Stomach (tissue), 8 donors: ENCODE measurements at regions not wholly inside any gene's neighbourhood (a gene's known extent, or its start where the extent isn't known, plus 50 kb on each side); places are given as distances from the start of the nearest gene placed in this dataset.

Experiments
- DNase-seq, 2 donors: peaks; one replicate each; pipeline versions ENCODE4 v3.0.0 to v3.0.0-alpha.2; 2013 to 2019
- H3K27ac ChIP-seq, 5 donors: fragments of 200-600 bp in 4 of 5; sonication (generic) in 4 of 5; one replicate each; pipeline ENCODE4 v1.5.1; 2013 to 2019; ENCODE audit warnings: mild to moderate bottlenecking in 1 of 5, moderate library complexity in 1 of 5
- H3K27me3 ChIP-seq, 3 donors: fragments of 200-600 bp; sonication (generic); one replicate each; pipeline ENCODE4 v1.5.1; 2017 to 2019; ENCODE audit warnings: mixed run types in 1 of 3
- H3K36me3 ChIP-seq, 4 donors: fragments of 200-600 bp; sonication (generic); 1 replicate in 3 of 4; 2 replicates in 1 of 4; pipeline ENCODE4 v1.5.1; 2016 to 2019
- H3K4me1 ChIP-seq, 4 donors: fragments of 200-600 bp; sonication (generic); one replicate each; pipeline ENCODE4 v1.5.1; 2016 to 2019
- H3K4me3 ChIP-seq, 4 donors: fragments of 200-600 bp; sonication (generic) in 3 of 4; one replicate each; pipeline ENCODE4 v1.5.1; 2016 to 2019; ENCODE audit warnings: mild to moderate bottlenecking in 1 of 4
- H3K9me3 ChIP-seq, 4 donors: fragments of 200-600 bp; sonication (generic); one replicate each; pipeline ENCODE4 v1.5.1; 2016 to 2019
- EP300 ChIP-seq: sonication (generic); formaldehyde crosslinking; IDR thresholded peaks from one replicate; pipeline ENCODE4 v1.6.1; 2017; ENCODE audit warnings: antibody characterized with exemption
- POLR2A ChIP-seq, 4 donors: fragments of 450-650 bp; IDR thresholded peaks; one replicate each; pipeline ENCODE4 v1.6.1; 2016; ENCODE audit warnings: antibody characterized with exemption in 4 of 4, control low read depth in 2 of 4, mild to moderate bottlenecking in 1 of 4, moderate library complexity in 1 of 4
- POLR2AphosphoS5 ChIP-seq, 3 donors: sonication (generic); formaldehyde crosslinking; IDR thresholded peaks; one replicate each; pipeline ENCODE4 v1.6.1; 2016; ENCODE audit warnings: antibody characterized with exemption in 3 of 3
- WGBS, 5 donors: extraction: QIAGEN DNeasy Blood & Tissue Kit in 3 of 5; methylation state at CpG; one replicate each; pipeline versions ENCODE4 v1.1.5 to v1.1.7; 2013 to 2018; 5-methylcytosine and 5-hydroxymethylcytosine counted together
- intact Hi-C: fragments of 100-400 bp; cut with DNase I; formaldehyde crosslinking; loops from one replicate; pipeline ENCODE4 v1.15.1; 2023; ENCODE audit warnings: low total_unique reads
- TF ChIP-seq, protein P1 (sequence below), 7 experiments: fragments of 450-650 bp in 4 of 7; fragments of 200-600 bp in 3 of 7; sonication (generic) in 3 of 7; IDR thresholded peaks; one replicate each; pipeline ENCODE4 v1.5.1; 2016 to 2019; ENCODE audit warnings: antibody characterized with exemption in 7 of 7, control low read depth in 2 of 7, mild to moderate bottlenecking in 1 of 7
- donor health status: healthy with polysubstance abuse.
- donor health status: Bipolar disorder and iron deficiency.
- donor health status: healthy.

DNA sequence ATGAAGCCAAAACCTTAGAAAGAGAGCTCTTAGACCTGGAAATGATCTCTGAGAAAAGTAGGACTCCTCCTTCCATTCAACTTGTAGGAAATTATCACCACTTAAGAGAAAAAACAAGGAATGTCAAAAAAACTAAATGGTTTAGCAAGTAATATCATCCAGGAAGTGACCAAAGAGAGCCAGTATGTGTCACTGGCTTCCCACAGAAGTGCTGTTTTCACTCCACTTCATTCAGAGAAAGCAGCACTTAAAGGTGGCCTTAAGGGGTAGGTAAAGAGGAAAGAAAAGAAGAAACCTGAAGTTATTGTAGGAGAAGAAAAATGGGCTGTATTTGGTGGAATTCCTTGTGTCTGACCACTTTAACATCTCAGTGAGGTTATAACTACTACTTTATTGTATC lies 414.4 kb upstream of the ETAA1 start:
- Histone ChIP-seq H3K27ac (no peak overlapping the region), H3K36me3 (no peaks in the 10 kb centered on the region), H3K4me1 (no peaks in the 10 kb centered on the region), H3K27me3 (no peaks in the 10 kb centered on the region), H3K9me3 (no peaks in the 10 kb centered on the region), H3K4me3 (no peak overlapping the region)
- intact Hi-C loops: no loop called here
- TF ChIP-seq, protein P1, sequence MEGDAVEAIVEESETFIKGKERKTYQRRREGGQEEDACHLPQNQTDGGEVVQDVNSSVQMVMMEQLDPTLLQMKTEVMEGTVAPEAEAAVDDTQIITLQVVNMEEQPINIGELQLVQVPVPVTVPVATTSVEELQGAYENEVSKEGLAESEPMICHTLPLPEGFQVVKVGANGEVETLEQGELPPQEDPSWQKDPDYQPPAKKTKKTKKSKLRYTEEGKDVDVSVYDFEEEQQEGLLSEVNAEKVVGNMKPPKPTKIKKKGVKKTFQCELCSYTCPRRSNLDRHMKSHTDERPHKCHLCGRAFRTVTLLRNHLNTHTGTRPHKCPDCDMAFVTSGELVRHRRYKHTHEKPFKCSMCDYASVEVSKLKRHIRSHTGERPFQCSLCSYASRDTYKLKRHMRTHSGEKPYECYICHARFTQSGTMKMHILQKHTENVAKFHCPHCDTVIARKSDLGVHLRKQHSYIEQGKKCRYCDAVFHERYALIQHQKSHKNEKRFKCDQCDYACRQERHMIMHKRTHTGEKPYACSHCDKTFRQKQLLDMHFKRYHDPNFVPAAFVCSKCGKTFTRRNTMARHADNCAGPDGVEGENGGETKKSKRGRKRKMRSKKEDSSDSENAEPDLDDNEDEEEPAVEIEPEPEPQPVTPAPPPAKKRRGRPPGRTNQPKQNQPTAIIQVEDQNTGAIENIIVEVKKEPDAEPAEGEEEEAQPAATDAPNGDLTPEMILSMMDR (IDR thresholded peaks at IDR 0.05): no peak
- TF ChIP-seq EP300: no peak
- no peak for TF ChIP-seq POLR2AphosphoS5 (IDR thresholded peaks at IDR 0.05)
- TF ChIP-seq POLR2A (IDR thresholded peaks at IDR 0.05): no peak
- DNase-seq: no peak

DNA sequence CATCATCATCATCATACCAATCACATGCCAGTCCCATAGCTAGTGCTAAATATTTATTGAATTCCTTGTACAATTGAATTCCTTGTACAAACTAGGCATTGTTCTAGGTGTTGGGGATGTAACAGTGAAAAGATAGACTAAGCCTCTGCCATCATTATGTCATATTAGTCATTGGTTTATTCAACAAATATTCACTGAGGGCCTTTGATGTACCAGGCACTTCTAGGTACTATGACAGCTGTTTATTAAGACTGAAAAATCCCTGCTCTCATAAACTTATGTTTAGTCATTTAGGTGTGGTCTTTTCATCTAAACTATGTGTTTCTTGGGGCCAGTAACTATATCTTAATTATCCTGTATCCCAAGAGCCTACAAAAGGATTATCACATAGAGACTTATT lies 412.3 kb upstream of the ETAA1 start:
- H3K36me3 ChIP-seq: no peaks in the 10 kb centered on the region
- H3K27me3 ChIP-seq: no peaks in the 10 kb centered on the region
- no peak overlapping the region for H3K27ac ChIP-seq
- H3K4me1 ChIP-seq: no peaks in the 10 kb centered on the region
- DNase-seq: no peak
- TF ChIP-seq EP300 (no peak), POLR2A (IDR thresholded peaks at IDR 0.05) (no peak), POLR2AphosphoS5 (IDR thresholded peaks at IDR 0.05) (no peak)
- TF ChIP-seq, protein P1 (IDR thresholded peaks at IDR 0.05): no peak
- H3K9me3 ChIP-seq: no peaks in the 10 kb centered on the region
- intact Hi-C loops: no loop called here
- no peak overlapping the region for H3K4me3 ChIP-seq

DNA sequence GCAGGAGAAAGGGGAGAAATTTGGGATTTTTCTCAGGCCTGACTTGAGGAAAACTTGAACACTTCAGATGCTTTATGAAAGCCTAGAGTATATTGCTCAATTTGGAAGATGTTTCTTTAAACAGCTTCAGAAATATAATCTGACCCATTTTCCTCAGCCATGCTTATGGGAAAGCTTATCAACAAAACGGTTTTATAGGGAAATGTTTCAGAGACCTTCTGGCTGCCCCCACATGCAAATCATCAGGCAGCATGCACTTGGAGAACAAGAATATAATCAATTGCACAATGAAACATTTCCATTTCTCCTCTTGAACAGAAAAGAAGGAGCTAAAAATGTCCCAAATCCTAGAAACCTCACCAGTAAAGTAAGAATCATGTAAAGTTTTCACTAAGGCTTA lies 411.2 kb upstream of the ETAA1 start:
- intact Hi-C loops: no loop called here
- 14 to 44% (median 25%) methylated on average over 1 of the region's 1 CpG for WGBS, 5 donors

DNA sequence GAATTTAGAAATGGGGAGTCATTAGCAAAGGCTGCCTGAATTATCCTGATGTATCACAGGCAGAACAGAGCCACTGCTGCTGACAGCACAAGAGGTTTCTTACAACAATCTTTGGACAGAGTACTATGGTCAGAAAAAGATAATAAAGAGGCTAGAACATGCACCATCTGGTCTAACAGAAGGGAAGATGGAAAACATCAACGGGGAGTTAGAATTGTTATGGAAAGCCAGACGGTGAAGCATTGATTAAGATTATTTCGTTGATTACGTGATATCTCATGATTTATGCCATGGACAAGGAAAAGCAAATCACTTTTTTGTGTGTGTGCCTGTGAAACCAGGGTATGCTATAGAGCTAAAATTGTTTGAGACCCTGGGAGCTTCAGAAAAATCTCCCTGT lies 409.4 kb upstream of the ETAA1 start:
- intact Hi-C loops: no loop called here
- no peaks in the 10 kb centered on the region for H3K4me1 ChIP-seq
- no peaks in the 10 kb centered on the region for H3K9me3 ChIP-seq
- no peak overlapping the region for H3K4me3 ChIP-seq
- no peaks in the 10 kb centered on the region for H3K27me3 ChIP-seq
- no peaks in the 10 kb centered on the region for H3K36me3 ChIP-seq
- DNase-seq: no peak
- TF ChIP-seq, protein P1 (IDR thresholded peaks at IDR 0.05): no peak
- TF ChIP-seq EP300: no peak
- no peak for TF ChIP-seq POLR2A (IDR thresholded peaks at IDR 0.05)
- no peak for TF ChIP-seq POLR2AphosphoS5 (IDR thresholded peaks at IDR 0.05)
- WGBS, 5 donors: 81 to 89% (median 85%) methylated on average over 4 of the region's 4 CpGs
- no peak overlapping the region for H3K27ac ChIP-seq

More for the DNA sequence above, 411.2 kb upstream of the ETAA1 start:
- no peak for TF ChIP-seq EP300
- TF ChIP-seq, protein P1 (IDR thresholded peaks at IDR 0.05): no peak
- TF ChIP-seq POLR2A (IDR thresholded peaks at IDR 0.05): no peak
- no peak for TF ChIP-seq POLR2AphosphoS5 (IDR thresholded peaks at IDR 0.05)
- Histone ChIP-seq H3K27me3 (no peaks in the 10 kb centered on the region), H3K4me1 (no peaks in the 10 kb centered on the region), H3K4me3 (no peak overlapping the region), H3K36me3 (no peaks in the 10 kb centered on the region), H3K27ac (no peak overlapping the region), H3K9me3 (no peaks in the 10 kb centered on the region)
- no peak for DNase-seq
